HUDEP-2 (cell line): ENCODE measurements at regions not wholly inside any gene's neighbourhood (a gene's known extent, or its start where the extent isn't known, plus 50 kb on each side); places are given as distances from the start of the nearest gene placed in this dataset.

Experiments used
- DNase-seq, 76 experiments: peaks; one replicate each; lab custom pipeline; 2025; ENCODE audit not compliant: unreplicated experiment in 76 of 76; lab: John Stamatoyannopoulos, UW

GRCh38 chr2:76584474-76584873 lies 873.8 kb upstream of the GCFC2 start:
- DNase-seq: no peak

- no peak for DNase-seq
Measured at GRCh38 chr2:76579911-76580310, 869.2 kb upstream of the GCFC2 start.

GRCh38 chr2:76572981-76573380 lies 862.3 kb upstream of the GCFC2 start:
- DNase-seq: no peak

- DNase-seq: no peak
Measured at GRCh38 chr2:76569819-76570218, 859.1 kb upstream of the GCFC2 start.

- no peak for DNase-seq
Measured at GRCh38 chr2:76567478-76567877, 856.8 kb upstream of the GCFC2 start.

- no peak for DNase-seq
Measured at GRCh38 chr2:76564734-76565133, 854.0 kb upstream of the GCFC2 start.

- no peak for DNase-seq
Measured at GRCh38 chr2:76563730-76564129, 853.0 kb upstream of the GCFC2 start.

- no peak for DNase-seq
Measured at GRCh38 chr2:76558157-76558556, 847.4 kb upstream of the GCFC2 start.

- DNase-seq: no peak
Measured at GRCh38 chr2:76556018-76556417, 845.3 kb upstream of the GCFC2 start.

- DNase-seq: no peak
Measured at GRCh38 chr2:76546207-76546606, 835.5 kb upstream of the GCFC2 start.

GRCh38 chr2:76544901-76545300 lies 834.2 kb upstream of the GCFC2 start:
- DNase-seq: no peak

GRCh38 chr2:76517574-76517909 lies 806.8 kb upstream of the GCFC2 start:
- no peak for DNase-seq

- no peak for DNase-seq
Measured at GRCh38 chr2:76516861-76517573, 806.3 kb upstream of the GCFC2 start.

GRCh38 chr2:76512201-76512820 lies 801.6 kb upstream of the GCFC2 start:
- no peak for DNase-seq

- DNase-seq: no peak
Measured at GRCh38 chr2:76506538-76506937, 795.8 kb upstream of the GCFC2 start.

GRCh38 chr2:76501641-76502040 lies 790.9 kb upstream of the GCFC2 start:
- DNase-seq: no peak

GRCh38 chr2:76498360-76498759 lies 787.6 kb upstream of the GCFC2 start:
- DNase-seq: no peak

- DNase-seq: no peak
Measured at GRCh38 chr2:76491503-76491902, 780.8 kb upstream of the GCFC2 start.

GRCh38 chr2:76478266-76479035 lies 767.7 kb upstream of the GCFC2 start:
- DNase-seq: no peak

GRCh38 chr2:76472946-76473345 lies 762.2 kb upstream of the GCFC2 start:
- DNase-seq: no peak

- no peak for DNase-seq
Measured at GRCh38 chr2:76469066-76469465, 758.4 kb upstream of the GCFC2 start.

GRCh38 chr2:76467326-76467725 lies 756.6 kb upstream of the GCFC2 start:
- DNase-seq: no peak
